ENCODE measurements at regions not wholly inside any gene's neighbourhood (a gene's known extent, or its start where the extent isn't known, plus 50 kb on each side); places are given as distances from the start of the nearest gene placed in this dataset.
"Not testable (repeated sequence)": the region's sequence is repeated elsewhere in the genome, so short reads cannot be mapped to it uniquely, and the experiment has no call there.

DNA sequence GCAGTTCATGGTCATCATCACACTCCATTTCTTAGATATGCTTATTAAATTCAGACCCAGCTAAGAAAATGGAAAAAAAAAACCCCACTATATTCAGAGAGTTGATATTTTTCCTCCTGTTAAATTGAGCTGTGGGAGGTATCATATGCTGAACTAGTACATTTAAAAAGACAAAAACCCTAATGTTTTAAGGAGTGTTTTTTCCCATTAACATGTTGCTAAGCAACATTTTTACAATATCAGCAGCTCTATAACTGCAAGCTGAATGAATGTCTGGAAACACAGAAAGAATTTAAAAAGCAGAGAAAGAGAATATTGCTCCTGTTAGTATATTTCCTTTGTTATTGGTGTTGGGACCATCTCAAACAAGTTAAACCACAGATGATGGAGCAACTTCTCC lies 265.8 kb upstream of the GRIA1 start:
- DNase-seq = peak in 1 of 3 donors; percentile 7

- DNase-seq = no peak
These were observed 256.5 kb upstream of the GRIA1 start for GRCh38 chr5:153233933-153234332.

DNA sequence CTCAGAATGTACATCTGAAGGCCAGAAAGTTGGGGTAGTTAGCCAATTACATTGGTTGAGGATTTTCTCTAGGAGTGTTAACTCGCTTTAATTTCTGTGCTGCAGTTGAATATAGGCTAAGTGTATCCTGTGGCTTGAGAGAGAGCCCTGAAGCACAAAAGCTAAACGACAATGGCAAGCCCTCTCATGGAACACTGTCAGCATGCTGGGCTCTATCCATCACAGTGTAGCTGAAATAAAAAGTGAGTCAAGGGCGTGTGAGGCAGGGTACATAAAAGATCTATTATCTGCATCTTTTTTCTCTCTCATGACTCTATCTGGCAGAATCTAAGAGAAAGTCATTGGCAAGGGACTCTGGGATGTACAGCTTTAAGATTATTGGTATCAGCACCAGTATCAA lies 254.2 kb upstream of the GRIA1 start:
- no peak for DNase-seq

- no peak for DNase-seq
These were observed 252.7 kb upstream of the GRIA1 start for GRCh38 chr5:153237671-153238332.

- no peak for DNase-seq
These were observed 233.1 kb upstream of the GRIA1 start for GRCh38 chr5:153257381-153257780.

DNA sequence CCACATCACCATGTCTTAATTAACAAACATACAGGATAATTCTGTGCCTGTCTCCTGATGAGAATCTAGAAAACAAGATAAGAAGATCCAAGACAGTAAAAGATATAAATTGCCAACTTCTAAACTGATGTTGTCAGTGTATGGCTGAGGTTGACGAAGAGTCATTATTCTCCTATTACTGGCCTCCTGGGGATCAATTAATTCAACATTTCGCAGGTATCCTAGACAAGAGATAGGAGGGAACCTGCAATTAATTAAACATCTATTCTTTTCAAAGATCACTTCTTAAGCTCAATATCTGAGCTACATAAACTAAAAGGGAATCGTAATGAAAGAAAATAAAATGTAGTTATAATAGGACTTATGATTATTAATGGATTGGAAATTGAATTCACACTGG lies 232.0 kb upstream of the GRIA1 start:
- no peak for DNase-seq

DNA sequence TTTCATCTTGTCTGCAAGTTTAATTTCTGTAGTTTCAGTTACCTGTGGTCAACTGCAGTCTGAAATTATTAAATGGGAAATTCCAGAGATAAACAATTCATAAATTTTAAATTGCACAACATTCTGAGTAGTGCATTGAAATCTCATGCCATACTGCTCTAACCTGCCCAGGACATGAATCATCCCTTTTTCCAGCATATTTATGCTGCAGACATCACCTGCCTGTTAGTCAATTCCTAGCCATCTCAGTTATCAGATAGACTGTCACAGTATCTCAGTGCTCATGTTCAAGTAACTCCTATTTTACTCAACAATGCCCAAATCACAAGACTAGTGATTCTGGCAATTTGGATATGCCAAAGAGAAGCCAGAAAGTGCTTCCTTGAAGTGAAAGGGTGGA lies 223.0 kb upstream of the GRIA1 start:
- DNase-seq = no peak

GRCh38 chr5:153275695-153276094 lies 214.8 kb upstream of the GRIA1 start:
- DNase-seq = no peak

GRCh38 chr5:153276151-153276550 lies 214.3 kb upstream of the GRIA1 start:
- DNase-seq = peak; percentile 23 to 36 (median 34)

DNA sequence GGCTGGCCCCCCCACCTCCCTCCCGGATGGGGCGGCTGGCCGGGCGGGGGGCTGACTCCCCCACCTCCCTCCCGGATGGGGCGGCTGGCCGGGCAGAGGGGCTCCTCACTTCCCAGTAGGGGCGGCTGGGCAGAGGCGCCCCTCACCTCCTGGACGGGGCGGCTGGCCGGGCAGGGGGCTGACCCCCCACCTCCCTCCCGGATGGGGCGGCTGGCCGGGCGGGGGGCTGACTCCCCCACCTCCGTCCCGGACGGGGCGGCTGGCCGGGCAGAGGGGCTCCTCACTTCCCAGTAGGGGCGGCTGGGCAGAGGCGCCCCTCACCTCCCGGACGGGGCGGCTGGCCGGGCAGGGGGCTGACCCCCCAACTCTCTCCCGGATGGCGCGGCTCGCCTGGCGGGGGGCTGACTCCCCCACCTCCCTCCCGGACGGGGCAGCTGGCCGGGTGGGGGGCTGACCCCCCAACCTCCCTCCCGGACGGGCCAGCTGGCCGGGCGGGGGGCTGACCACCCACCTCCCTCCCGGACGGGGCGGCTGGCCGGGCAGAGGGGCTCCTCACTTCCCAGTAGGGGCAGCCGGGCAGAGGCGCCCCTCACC lies 194.1 kb upstream of the GRIA1 start:
- DNase-seq = not testable (repeated sequence)

DNA sequence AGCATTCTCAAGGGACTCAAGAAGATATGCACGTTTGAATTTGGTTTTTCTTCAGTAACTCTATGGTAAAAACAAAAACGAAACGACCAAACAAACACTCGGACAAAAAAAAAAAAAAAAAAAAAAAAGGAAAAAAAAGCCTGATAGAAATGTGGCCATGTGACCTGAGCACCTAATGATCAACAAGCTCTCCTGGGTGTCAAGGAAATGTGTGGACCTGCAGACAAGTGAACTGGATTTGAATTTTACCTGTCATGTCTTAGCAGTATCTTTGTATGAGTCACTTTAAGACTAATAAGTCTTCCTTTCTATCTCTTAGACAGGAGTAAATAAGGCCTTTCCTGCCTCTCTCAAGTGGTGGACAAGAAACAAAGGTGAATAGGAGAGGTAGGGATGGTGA lies 190.6 kb upstream of the GRIA1 start:
- no peak for DNase-seq

DNA sequence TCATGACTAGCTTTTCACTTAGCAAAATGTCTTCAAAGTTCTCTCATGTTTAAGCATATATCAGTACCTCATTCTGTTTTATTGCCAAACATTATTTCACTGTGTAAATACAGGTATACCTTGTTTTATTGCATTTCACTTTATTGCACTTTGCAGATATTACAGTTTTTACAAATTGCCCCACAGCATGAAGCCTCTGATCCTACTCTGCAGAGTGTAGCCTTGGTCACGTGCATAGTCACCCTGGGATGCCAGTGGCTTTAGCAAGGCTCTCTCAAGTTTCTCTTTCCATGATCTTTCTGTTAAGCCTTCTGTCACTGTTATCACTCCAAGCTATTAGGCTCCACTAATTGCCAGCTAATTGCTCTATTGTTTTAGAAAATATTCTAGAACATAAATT lies 182.2 kb upstream of the GRIA1 start:
- DNase-seq = no peak

DNA sequence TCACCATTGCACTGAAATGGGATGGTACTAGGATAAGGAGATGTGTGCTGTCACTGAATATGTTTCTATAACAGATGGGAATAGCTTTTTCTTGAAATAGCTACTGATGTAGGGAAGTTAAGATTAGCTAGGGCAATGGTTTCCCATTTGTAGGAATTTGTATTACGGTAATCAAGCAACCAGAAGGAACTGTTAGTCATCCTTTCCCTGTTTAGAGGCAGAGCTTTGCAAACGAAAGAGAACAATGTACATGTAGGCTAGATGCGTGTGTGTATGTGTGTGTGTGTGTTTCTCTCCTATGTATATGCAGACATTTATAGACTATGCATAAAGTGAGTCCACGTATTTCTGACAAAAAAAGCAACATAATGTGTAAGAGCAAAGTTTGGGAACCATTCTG lies 171.9 kb upstream of the GRIA1 start:
- no peak for DNase-seq

GRCh38 chr5:153321478-153321877 lies 169.0 kb upstream of the GRIA1 start:
- no peak for DNase-seq

- DNase-seq = no peak
These were observed 150.3 kb upstream of the GRIA1 start for GRCh38 chr5:153340139-153340538.

DNA sequence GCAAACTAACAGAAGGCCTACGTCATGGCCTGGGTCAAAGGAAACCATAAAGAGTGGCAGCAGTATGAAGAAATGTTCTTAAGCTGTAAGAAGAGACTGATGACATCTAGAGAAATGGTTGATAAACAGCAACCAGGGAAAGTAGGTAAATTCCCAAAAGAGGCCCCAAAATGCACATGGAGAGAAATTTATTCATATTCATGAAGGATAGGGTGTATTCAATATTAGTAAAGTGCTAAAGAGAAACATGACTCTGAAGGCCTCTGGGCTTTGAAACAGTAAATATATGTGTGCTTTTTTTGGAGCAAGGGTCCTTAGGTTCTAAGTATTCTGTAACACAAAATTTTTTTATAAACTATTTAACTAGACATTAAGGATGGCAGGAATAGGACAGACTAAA lies 149.7 kb upstream of the GRIA1 start:
- no peak for DNase-seq

GRCh38 chr5:153342487-153342886 lies 148.0 kb upstream of the GRIA1 start:
- no peak for DNase-seq

- DNase-seq = peak in 1 of 3 donors; percentile 8
These were observed 142.9 kb upstream of the GRIA1 start for GRCh38 chr5:153347611-153348010.

- no peak for DNase-seq
These were observed 140.1 kb upstream of the GRIA1 start for GRCh38 chr5:153350175-153350883.

- DNase-seq = no peak
These were observed 137.7 kb upstream of the GRIA1 start for GRCh38 chr5:153352685-153353219.

- no peak for DNase-seq
These were observed 132.9 kb upstream of the GRIA1 start for GRCh38 chr5:153357493-153358112.

DNA sequence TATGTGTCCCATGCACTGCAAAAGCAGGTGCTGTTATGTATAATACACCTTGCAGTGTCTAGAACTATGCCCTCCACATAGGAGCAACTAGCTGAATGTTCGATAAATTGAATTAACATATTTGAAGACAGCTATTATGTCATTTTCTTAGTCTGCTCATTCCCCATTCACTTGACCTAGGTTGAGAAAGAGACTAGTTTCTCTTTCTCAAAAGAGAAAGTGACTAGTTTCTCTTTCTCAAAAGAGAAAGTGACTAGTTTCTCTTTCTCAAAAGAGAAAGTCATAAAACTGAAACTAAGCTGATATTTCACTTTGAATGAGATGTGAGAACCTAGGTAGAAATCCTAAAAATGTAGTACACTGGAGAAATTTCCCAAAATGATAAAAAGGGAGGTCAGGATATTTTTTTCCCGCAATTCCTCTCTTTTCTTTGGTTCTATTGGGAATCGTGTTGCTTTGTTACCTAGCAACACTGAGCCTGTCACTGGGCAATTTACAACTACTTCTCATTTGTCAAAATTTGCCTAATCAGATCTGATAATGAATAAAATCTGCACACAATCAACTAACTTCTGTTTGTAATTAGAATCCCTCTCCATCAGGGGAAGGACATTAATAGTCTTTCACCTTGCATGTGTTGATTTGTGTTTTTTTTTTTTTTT lies 132.0 kb upstream of the GRIA1 start:
- no peak for DNase-seq

Data from muscle of back (tissue), 3 donors.